Glutamatergic neuron (in vitro differentiated cells): ENCODE measurements at regions not wholly inside any gene's neighbourhood (a gene's known extent, or its start where the extent isn't known, plus 50 kb on each side); places are given as distances from the start of the nearest gene placed in this dataset.
"Not testable (repeated sequence)": the region's sequence is repeated elsewhere in the genome, so short reads cannot be mapped to it uniquely, and the experiment has no call there.

ENCODE experiments used
- DNase-seq: peaks from one replicate; pipeline ENCODE4 v3.0.0; 2022
- H3K27ac Mint-ChIP-seq: one replicate; pipeline ENCODE4 v1.8.0; 2020; ENCODE audit warnings: mild to moderate bottlenecking, mixed read lengths, inconsistent platforms; ENCODE audit not compliant: unreplicated experiment
- H3K27me3 Mint-ChIP-seq: one replicate; pipeline ENCODE4 v1.8.0; 2020; ENCODE audit warnings: mild to moderate bottlenecking, moderate library complexity, mixed read lengths, inconsistent platforms; ENCODE audit not compliant: unreplicated experiment
- H3K36me3 Mint-ChIP-seq: one replicate; pipeline ENCODE4 v1.8.0; 2020; ENCODE audit warnings: mild to moderate bottlenecking, mixed read lengths, inconsistent platforms; ENCODE audit not compliant: unreplicated experiment
- H3K4me1 Mint-ChIP-seq: one replicate; pipeline ENCODE4 v1.8.0; 2020; ENCODE audit warnings: mild to moderate bottlenecking, low read depth, mixed read lengths, inconsistent platforms; ENCODE audit not compliant: unreplicated experiment
- H3K4me3 Mint-ChIP-seq: one replicate; pipeline ENCODE4 v1.8.0; 2020; ENCODE audit warnings: mild to moderate bottlenecking, mixed read lengths, inconsistent platforms; ENCODE audit not compliant: unreplicated experiment
- H3K9me3 Mint-ChIP-seq: one replicate; pipeline ENCODE4 v1.8.0; 2020; ENCODE audit warnings: mild to moderate bottlenecking, moderate library complexity, mixed read lengths, inconsistent platforms; ENCODE audit not compliant: unreplicated experiment
- TF ChIP-seq, protein P1 (sequence below): fragments of 200-600 bp; sonication (generic); IDR thresholded peaks from one replicate; pipeline ENCODE4 v1.5.0; 2021; ENCODE audit not compliant: partially characterized antibody, unreplicated experiment

DNA sequence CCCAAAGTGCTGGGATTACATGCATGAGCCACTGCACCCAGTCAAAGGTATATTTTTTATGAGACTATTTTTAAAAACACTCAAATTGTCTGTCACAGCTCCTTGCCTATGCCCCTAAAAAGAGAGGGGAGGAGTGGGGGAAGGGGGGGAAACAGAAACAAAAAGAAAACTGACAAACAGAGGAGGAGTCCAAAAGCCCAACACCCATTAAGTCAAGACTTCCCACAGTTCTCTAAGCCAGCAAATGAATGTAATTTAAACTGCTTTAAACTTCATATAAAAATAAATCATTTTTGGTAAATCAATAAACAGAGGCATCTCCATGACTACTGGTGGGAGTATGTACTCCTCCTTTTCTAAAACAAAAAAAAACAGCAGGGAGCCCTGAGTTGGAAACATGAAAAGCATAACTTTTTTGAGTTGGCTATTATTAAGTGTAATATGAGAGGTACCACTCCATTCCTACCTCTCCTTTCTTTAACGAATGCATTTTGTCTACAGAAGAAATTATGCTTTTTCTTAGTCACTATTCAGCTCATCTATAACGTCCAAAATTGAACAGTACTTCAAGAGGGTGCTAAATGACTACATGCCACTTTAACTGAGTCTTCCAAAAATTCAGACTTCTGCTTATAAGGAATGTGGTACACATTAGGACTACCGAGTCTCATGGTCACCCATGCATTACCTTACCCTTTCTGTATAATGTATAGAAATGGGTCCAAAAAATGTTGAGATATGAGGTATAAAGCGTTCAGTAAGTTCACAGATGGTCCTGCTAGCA, 119.0 kb upstream of the PRSS16 start:
- DNase-seq = no peak
- Mint-ChIP-seq H3K4me1 (no peaks in the 10 kb centered on the region), H3K36me3 (no peaks in the 10 kb centered on the region), H3K9me3 (no peaks in the 10 kb centered on the region), H3K27ac (no peak overlapping the region), H3K4me3 (no peak overlapping the region), H3K27me3 (peaks cover 3% of the 10 kb centered on the region)
- TF ChIP-seq, protein P1, sequence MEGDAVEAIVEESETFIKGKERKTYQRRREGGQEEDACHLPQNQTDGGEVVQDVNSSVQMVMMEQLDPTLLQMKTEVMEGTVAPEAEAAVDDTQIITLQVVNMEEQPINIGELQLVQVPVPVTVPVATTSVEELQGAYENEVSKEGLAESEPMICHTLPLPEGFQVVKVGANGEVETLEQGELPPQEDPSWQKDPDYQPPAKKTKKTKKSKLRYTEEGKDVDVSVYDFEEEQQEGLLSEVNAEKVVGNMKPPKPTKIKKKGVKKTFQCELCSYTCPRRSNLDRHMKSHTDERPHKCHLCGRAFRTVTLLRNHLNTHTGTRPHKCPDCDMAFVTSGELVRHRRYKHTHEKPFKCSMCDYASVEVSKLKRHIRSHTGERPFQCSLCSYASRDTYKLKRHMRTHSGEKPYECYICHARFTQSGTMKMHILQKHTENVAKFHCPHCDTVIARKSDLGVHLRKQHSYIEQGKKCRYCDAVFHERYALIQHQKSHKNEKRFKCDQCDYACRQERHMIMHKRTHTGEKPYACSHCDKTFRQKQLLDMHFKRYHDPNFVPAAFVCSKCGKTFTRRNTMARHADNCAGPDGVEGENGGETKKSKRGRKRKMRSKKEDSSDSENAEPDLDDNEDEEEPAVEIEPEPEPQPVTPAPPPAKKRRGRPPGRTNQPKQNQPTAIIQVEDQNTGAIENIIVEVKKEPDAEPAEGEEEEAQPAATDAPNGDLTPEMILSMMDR = no peak

DNA sequence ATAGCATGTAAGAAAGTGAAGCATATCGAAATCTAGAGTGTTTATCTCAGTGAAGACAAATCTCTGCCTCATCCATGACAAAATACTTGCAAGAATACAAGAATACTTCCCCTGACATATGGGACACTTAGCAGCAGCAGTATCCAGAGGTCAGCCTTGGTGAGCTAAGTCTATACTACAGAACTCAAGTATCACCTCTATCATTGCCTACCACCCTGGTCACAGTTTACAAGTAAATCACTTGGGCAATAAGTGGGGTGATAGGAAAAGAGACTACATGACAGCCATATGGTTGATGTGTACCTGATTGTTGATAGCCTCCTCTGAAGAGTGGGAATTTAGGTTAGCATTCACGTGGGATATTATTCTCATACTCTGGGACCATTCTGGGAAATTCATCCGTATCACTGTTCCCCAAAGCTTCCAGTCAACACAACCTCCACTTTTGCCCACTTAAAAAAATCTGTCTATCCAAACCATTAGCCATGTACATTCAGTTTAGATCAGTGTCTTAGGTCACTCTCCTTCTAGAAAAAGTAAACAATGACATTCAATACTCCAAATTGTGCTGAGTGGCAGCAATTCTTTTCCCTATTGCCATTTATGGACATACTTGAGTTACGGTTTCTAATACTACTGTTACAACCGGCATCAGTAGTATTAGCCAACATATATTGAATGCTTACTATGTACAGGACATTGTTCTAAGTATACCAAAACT, 118.2 kb upstream of the PRSS16 start:
- Mint-ChIP-seq H3K4me1 (peaks cover 5% of the 10 kb centered on the region), H3K9me3 (no peaks in the 10 kb centered on the region), H3K4me3 (no peak overlapping the region), H3K36me3 (no peaks in the 10 kb centered on the region), H3K27me3 (peaks cover 4% of the 10 kb centered on the region), H3K27ac (no peak overlapping the region)
- TF ChIP-seq, protein P1 = no peak
- no peak for DNase-seq

DNA sequence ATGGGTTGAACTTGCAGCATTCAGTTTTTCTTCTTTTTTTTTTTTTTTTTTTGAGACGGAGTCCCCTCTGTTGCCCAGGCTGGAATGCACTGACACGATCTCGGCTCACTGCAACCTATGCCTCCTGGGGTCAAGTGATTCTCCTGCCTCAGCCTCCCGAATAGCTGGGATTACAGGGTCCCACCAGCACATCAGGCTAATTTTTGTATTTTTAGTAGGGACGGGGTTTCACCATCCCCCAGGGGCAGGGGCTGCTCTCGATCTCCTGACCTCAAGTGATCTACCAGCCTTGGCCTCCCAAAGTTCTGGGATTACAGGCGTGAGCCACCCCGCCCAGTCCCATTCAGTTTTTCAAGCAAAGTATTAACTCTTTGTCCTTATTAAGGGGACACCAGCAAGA, 117.6 kb upstream of the PRSS16 start:
- Mint-ChIP-seq H3K27me3 (peaks cover 4% of the 10 kb centered on the region), H3K36me3 (no peaks in the 10 kb centered on the region), H3K9me3 (no peaks in the 10 kb centered on the region), H3K27ac (no peak overlapping the region), H3K4me1 (peaks cover 5% of the 10 kb centered on the region), H3K4me3 (no peak overlapping the region)
- TF ChIP-seq, protein P1 = no peak
- DNase-seq = no peak

GRCh38 chr6:27130668-27131428, 116.7 kb upstream of the PRSS16 start:
- Mint-ChIP-seq H3K4me1 (peaks cover 5% of the 10 kb centered on the region), H3K27ac (peak overlapping the region; percentile 29), H3K9me3 (no peaks in the 10 kb centered on the region), H3K27me3 (peaks cover 4% of the 10 kb centered on the region), H3K36me3 (no peaks in the 10 kb centered on the region), H3K4me3 (peak overlapping the region; percentile 50)
- no peak for DNase-seq
- TF ChIP-seq, protein P1 = no peak

DNA sequence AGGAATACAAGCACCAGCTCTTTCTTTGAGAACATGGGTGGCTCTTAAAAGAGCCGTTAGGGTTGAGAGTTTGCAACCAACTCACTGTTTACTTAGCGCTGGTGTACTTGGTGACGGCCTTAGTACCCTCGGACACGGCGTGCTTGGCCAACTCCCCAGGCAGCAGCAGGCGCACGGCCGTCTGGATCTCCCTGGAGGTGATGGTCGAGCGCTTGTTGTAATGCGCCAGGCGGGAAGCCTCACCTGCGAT, 115.3 kb upstream of the PRSS16 start:
- not testable (repeated sequence) for DNase-seq, H3K4me3 Mint-ChIP-seq, H3K27ac Mint-ChIP-seq, H3K9me3 Mint-ChIP-seq, H3K36me3 Mint-ChIP-seq, H3K4me1 Mint-ChIP-seq, H3K27me3 Mint-ChIP-seq
